ENCODE measurements at regions not wholly inside any gene's neighbourhood (a gene's known extent, or its start where the extent isn't known, plus 50 kb on each side); places are given as distances from the start of the nearest gene placed in this dataset.

- no peak for TF ChIP-seq BACH2 (CRISPR knock-in tag; IDR thresholded peaks at IDR 0.05; ENCODE audit: borderline replicate concordance)
- no peak for TF ChIP-seq RARB (CRISPR knock-in tag; IDR thresholded peaks at IDR 0.05)
- TF ChIP-seq, protein P1, sequence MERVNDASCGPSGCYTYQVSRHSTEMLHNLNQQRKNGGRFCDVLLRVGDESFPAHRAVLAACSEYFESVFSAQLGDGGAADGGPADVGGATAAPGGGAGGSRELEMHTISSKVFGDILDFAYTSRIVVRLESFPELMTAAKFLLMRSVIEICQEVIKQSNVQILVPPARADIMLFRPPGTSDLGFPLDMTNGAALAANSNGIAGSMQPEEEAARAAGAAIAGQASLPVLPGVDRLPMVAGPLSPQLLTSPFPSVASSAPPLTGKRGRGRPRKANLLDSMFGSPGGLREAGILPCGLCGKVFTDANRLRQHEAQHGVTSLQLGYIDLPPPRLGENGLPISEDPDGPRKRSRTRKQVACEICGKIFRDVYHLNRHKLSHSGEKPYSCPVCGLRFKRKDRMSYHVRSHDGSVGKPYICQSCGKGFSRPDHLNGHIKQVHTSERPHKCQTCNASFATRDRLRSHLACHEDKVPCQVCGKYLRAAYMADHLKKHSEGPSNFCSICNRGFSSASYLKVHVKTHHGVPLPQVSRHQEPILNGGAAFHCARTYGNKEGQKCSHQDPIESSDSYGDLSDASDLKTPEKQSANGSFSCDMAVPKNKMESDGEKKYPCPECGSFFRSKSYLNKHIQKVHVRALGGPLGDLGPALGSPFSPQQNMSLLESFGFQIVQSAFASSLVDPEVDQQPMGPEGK (CRISPR knock-in tag; IDR thresholded peaks at IDR 0.05; ENCODE audit: borderline replicate concordance) = no peak
- TF ChIP-seq, protein P2, sequence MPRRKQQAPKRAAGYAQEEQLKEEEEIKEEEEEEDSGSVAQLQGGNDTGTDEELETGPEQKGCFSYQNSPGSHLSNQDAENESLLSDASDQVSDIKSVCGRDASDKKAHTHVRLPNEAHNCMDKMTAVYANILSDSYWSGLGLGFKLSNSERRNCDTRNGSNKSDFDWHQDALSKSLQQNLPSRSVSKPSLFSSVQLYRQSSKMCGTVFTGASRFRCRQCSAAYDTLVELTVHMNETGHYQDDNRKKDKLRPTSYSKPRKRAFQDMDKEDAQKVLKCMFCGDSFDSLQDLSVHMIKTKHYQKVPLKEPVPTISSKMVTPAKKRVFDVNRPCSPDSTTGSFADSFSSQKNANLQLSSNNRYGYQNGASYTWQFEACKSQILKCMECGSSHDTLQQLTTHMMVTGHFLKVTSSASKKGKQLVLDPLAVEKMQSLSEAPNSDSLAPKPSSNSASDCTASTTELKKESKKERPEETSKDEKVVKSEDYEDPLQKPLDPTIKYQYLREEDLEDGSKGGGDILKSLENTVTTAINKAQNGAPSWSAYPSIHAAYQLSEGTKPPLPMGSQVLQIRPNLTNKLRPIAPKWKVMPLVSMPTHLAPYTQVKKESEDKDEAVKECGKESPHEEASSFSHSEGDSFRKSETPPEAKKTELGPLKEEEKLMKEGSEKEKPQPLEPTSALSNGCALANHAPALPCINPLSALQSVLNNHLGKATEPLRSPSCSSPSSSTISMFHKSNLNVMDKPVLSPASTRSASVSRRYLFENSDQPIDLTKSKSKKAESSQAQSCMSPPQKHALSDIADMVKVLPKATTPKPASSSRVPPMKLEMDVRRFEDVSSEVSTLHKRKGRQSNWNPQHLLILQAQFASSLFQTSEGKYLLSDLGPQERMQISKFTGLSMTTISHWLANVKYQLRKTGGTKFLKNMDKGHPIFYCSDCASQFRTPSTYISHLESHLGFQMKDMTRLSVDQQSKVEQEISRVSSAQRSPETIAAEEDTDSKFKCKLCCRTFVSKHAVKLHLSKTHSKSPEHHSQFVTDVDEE (CRISPR knock-in tag; IDR thresholded peaks at IDR 0.05) = no peak
- no peak for TF ChIP-seq ZFP30 (CRISPR knock-in tag; IDR thresholded peaks at IDR 0.05)
- TF ChIP-seq TCF4 (CRISPR knock-in tag; IDR thresholded peaks at IDR 0.05; ENCODE audit: borderline replicate concordance) = no peak
- no peak for TF ChIP-seq SNAI2 (CRISPR knock-in tag; IDR thresholded peaks at IDR 0.05)
- no peak for ATAC-seq
Measured at GRCh38 chr12:72201457-72201856, 70.7 kb upstream of the TRHDE start.

DNA sequence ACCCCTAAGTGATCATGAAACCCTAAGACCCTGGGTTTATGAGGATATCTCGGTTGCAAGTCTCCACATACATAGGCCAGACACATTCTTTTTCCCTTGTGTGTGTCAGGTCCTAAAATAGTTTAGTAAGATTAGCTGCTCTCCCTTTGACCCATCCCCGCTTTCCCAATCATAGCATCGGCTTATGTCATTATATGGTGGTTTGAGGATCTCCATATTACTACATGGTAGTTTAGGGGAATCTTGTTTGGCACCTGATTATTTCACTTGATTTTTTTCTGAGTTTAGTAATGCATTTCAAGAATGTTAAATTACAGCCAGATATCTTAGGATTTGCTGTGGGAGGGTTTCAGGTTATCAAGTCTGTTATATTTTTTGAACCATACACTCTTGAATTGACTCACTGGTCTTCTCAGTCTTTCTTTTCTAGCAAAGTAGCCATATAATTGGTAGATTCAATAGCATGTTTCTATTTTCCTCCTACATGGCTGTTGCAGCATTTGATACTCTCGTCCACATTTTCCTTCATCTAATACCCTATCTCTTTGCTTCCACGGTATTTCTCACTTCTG, 68.3 kb upstream of the TRHDE start:
- TF ChIP-seq ZNF8 (CRISPR knock-in tag; IDR thresholded peaks at IDR 0.05) = no peak
- TF ChIP-seq PPARA (CRISPR knock-in tag; IDR thresholded peaks at IDR 0.05; ENCODE audit: borderline replicate concordance) = no peak
- no peak for TF ChIP-seq BACH2 (CRISPR knock-in tag; IDR thresholded peaks at IDR 0.05; ENCODE audit: borderline replicate concordance)
- no peak for TF ChIP-seq ZNF565 (CRISPR knock-in tag; conservative IDR thresholded peaks at IDR 0.05; ENCODE audit: low read depth)
- ATAC-seq = no peak

- ATAC-seq = no peak
Measured at GRCh38 chr12:72207079-72207478, 65.1 kb upstream of the TRHDE start.

More at GRCh38 chr12:72207079-72207478, 65.1 kb upstream of the TRHDE start:
- no peak for TF ChIP-seq ZNF70 (CRISPR knock-in tag; IDR thresholded peaks at IDR 0.05)
- TF ChIP-seq ZC3H10 (CRISPR knock-in tag; IDR thresholded peaks at IDR 0.05) = no peak
- no peak for TF ChIP-seq ESRRG (CRISPR knock-in tag; IDR thresholded peaks at IDR 0.05)
- no peak for TF ChIP-seq ZNF565 (CRISPR knock-in tag; conservative IDR thresholded peaks at IDR 0.05; ENCODE audit: low read depth)
- no peak for TF ChIP-seq TOX (CRISPR knock-in tag; IDR thresholded peaks at IDR 0.05; ENCODE audit: borderline replicate concordance)
- TF ChIP-seq GLIS3 (CRISPR knock-in tag; IDR thresholded peaks at IDR 0.05) = no peak
- TF ChIP-seq, protein P3, sequence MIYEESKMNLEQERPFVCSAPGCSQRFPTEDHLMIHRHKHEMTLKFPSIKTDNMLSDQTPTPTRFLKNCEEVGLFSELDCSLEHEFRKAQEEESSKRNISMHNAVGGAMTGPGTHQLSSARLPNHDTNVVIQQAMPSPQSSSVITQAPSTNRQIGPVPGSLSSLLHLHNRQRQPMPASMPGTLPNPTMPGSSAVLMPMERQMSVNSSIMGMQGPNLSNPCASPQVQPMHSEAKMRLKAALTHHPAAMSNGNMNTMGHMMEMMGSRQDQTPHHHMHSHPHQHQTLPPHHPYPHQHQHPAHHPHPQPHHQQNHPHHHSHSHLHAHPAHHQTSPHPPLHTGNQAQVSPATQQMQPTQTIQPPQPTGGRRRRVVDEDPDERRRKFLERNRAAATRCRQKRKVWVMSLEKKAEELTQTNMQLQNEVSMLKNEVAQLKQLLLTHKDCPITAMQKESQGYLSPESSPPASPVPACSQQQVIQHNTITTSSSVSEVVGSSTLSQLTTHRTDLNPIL (CRISPR knock-in tag; IDR thresholded peaks at IDR 0.05; ENCODE audit: low read depth) = no peak
- TF ChIP-seq CSDC2 (CRISPR knock-in tag; IDR thresholded peaks at IDR 0.05) = no peak
- no peak for TF ChIP-seq ZFP30 (CRISPR knock-in tag; IDR thresholded peaks at IDR 0.05)
- no peak for TF ChIP-seq RARB (CRISPR knock-in tag; IDR thresholded peaks at IDR 0.05)
- no peak for TF ChIP-seq ISL1 (CRISPR knock-in tag; IDR thresholded peaks at IDR 0.05)
- TF ChIP-seq, protein P1 (CRISPR knock-in tag; IDR thresholded peaks at IDR 0.05; ENCODE audit: borderline replicate concordance) = no peak
- TF ChIP-seq, protein P4, sequence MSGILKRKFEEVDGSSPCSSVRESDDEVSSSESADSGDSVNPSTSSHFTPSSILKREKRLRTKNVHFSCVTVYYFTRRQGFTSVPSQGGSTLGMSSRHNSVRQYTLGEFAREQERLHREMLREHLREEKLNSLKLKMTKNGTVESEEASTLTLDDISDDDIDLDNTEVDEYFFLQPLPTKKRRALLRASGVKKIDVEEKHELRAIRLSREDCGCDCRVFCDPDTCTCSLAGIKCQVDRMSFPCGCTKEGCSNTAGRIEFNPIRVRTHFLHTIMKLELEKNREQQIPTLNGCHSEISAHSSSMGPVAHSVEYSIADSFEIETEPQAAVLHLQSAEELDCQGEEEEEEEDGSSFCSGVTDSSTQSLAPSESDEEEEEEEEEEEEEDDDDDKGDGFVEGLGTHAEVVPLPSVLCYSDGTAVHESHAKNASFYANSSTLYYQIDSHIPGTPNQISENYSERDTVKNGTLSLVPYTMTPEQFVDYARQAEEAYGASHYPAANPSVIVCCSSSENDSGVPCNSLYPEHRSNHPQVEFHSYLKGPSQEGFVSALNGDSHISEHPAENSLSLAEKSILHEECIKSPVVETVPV (CRISPR knock-in tag; IDR thresholded peaks at IDR 0.05) = no peak
